ENCODE measurements at regions not wholly inside any gene's neighbourhood (a gene's known extent, or its start where the extent isn't known, plus 50 kb on each side); places are given as distances from the start of the nearest gene placed in this dataset.
"Not testable (repeated sequence)": the region's sequence is repeated elsewhere in the genome, so short reads cannot be mapped to it uniquely, and the experiment has no call there.

DNA sequence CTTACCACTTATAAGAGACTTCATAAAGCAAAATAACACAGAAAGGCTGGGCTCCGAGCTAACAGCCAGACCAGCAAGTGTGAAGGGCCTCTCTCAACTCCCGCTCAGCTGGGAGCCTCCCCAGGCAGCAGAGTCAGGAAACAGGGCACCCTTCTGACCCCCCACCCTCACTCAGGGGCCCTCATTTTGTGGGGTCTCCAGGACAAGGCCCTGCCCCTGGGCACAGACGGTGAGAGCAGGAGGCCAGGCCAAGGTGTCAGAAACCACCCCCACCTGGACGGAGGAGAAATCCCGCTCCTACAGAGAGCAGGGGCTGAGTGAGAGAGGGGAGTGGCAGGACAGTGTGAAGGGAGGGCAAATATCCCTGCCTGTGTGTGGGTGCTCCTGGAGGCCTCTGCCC, 135.8 kb upstream of the FOXD4L5 start:
- no peak for DNase-seq (ENCODE audit: low spot score)

DNA sequence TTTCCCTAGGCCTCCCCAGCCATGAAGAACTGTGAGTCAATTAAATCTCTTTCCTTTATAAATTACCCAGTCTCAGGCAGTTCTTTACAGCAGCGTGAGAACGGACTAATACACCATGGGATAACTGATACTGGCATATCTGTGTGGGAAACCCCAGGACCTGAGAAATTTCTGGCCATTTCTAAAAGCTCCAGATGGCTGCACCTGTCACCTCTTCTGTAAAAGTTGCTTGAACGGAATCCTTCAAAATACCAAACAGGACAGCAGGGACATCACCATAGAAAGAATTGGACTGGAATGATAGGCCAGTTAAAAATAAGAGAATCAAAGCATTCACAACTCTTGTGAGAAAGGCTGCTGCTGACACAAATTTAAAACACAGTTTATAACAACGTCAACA, 134.0 kb upstream of the FOXD4L5 start:
- DNase-seq (ENCODE audit: low spot score), result not testable (repeated sequence)

DNA sequence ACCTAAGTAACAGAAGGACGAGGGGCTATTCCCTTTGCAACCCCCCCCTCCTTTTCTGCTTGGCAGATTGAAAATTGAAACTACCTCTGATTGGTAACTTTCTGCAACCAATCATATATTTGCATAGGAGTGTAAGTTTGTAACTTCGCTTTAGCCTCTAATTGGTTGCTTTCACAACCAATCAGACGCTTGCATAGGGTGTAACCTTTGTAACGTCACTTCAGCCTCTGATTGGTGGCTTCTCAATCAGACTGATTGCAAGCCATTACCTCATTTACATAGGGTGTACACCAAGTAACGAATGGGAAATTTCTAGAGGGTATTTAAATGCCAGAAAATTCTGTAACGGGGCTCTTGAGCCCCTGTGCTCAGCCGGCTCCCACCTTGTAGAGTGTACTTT, 131.9 kb upstream of the FOXD4L5 start:
- DNase-seq (ENCODE audit: low spot score), result not testable (repeated sequence)

DNA sequence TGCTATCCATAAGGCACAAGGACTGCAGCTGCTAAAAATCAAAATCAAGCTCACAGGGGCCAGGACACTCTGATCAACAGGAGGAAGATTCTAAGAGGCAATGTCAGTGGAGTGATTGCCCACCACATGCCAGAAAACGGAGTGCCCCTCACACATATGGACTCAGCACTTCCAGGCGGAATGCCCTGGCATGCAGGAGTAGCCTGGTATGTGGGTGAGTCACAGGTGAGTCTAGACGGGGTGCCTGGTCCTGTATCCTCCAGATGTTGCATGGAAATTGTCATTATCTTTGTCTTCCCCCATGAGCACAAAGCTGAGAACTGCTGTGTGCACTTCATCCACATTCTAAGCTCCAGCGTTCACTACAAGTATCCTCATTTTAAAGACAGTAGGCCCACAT, 129.2 kb upstream of the FOXD4L5 start:
- not testable (repeated sequence) for DNase-seq (ENCODE audit: low spot score)

DNA sequence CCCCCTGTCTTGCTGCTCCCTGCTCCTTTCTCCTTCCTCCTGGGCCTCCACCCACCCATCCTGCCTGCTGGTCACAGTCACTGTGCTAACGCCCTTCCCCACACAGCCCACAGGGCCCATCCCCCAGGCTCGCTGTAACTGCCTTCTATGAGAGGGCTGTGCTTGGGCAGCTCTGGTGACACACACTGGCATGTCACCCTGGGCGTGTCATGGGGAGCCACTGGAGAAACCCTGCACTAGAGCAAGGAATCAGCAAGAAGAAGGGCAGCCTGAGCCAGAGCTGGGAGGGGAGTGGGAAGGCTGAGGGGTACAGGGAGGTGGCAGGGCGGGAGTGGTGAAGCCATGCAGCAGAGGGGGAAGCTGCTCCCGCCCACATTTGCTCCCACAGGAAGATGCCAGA, 128.4 kb upstream of the FOXD4L5 start:
- DNase-seq (ENCODE audit: low spot score), result not testable (repeated sequence)

DNA sequence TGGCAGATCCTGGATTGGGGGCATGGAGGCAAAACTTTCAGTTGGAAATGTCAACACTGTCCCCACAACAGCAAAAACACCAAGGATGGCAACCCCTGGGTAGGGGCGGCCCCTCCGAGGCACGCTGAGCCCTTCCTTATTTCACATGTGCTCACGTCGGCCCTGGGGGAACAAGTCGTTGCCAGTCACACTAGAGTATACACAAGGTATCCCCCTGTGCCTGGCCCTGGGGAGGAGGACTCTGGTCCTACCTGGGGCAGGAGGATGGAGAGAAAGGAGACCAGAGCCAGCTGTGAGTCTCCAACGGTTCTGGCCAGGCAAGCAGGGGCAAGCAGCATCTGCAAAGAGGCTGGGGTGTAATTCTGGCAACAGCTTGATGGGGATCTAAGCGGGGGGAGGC, 126.9 kb upstream of the FOXD4L5 start:
- DNase-seq (ENCODE audit: low spot score), result no peak

DNA sequence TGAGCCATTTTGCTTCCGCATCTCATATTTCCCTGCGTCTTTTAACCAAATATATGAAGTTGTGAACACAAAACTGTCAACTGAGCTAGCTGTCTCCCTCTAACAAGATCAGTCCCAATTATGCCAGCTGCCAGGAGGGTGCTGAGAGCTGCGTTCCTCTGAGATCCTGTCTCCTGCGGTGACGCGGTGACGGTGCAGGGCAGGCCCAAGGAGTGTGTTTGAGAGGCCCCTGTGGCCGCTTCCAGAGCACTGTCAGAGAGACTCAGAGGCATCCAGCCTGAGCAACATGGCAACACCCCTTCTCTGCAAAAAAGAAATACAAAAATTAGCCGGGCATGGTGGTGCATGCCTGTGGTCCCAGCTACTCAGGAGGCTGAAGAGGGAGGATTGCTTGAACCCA, 126.3 kb upstream of the FOXD4L5 start:
- DNase-seq (ENCODE audit: low spot score), result no peak

DNA sequence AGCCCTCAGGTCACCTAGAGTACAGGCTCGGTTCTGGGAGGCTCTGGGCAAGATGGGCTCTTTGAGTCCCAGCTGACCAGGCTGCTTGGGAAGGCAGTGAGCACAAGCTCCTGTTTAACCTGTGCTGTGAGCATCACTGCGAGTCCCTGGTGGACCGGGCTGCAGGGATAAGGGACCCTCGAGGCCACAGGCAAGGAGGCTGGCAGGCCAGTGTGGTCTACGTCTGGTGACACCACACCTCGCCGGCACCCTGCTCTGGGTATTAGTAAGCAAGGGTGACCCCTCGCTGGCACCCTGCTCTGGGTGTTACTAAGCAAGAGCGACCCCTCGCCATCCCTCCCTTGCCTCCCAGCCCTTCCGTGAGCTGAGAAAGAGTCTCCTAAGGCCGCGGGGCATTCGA, 125.9 kb upstream of the FOXD4L5 start:
- DNase-seq (ENCODE audit: low spot score), result no peak

DNA sequence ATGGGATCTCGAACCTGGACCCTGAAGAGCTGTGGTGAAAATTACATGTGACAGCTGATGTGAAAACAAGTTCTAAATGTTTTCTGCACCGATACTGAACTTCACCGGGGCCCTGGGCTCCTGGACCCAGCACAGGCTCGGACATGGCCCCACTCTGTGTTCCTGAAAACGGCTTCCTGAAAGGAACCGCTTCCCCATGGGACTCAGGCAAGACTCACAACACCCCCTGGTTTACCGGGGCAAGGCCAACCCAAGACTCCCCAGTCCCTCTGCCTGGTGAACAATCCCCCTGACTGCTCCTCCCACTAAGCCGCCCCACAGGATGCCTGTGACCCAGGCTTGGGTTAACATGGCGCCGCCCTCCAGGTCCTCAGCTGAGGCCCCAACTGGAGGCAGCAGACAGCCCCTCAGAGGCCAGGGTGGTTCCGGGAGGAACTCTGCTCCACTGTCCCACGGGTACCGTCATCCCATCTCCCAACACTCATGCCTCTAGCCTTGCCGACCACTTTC, 124.5 kb upstream of the FOXD4L5 start:
- DNase-seq (ENCODE audit: low spot score), result no peak

DNA sequence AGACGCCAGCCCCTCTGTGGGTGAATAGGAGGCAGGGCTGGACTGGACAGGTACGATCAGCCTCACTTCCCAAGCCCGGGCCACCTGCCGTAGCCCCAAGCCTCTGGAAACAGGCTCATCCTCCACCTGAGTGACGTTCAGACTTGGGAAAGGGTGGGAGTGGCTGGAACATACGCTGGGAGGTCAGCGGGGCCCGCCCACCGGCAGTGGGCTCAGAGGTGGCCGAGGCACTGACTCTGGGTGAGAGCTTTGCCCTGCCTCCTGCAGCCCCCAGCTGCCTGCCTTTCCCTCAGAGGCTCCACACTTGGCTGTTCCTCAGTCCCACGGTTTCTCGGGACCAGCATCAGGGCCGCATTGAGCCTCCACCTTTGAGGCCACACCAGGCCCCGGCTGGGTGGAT, 123.8 kb upstream of the FOXD4L5 start:
- not testable (repeated sequence) for DNase-seq (ENCODE audit: low spot score)

DNA sequence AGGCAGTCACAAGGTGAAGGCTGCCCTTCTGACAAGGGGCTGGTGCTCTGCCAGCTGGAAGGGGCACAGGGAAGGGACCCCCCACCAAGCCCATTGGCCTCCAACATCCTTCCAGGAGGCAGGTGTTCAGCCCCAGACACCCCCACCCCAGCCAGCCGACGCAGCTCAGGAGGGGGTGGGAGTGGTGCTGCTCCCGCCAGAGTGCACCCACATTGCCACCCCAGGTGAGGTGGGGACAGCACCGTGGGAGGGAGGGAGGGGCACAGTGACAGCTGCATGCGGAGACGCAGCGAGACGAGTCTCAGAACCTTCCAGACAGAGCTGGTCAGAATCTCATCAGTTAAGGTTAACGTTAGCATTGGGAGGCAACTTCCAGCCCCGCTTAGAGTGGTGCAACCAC, 121.6 kb upstream of the FOXD4L5 start:
- not testable (repeated sequence) for DNase-seq (ENCODE audit: low spot score)

DNA sequence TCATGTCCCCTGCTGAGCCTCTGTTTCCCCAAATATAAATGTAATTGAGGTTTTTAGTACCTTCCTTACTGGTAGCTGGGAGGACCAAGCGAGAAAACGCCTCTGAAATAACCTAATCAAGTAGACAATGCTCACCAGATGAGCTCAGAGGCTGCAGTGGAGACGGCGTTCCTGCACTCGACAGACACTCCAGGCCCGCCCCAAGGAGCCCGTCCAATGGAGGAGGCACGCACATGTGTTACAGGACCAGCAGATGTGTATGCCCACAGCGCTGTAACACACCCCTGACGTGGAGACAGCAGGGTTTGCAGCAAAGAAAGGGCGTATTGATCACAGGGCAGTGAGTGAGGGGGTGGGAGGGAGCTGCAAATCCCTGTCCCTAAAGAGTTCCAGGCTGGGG, 120.8 kb upstream of the FOXD4L5 start:
- DNase-seq (ENCODE audit: low spot score), result not testable (repeated sequence)

DNA sequence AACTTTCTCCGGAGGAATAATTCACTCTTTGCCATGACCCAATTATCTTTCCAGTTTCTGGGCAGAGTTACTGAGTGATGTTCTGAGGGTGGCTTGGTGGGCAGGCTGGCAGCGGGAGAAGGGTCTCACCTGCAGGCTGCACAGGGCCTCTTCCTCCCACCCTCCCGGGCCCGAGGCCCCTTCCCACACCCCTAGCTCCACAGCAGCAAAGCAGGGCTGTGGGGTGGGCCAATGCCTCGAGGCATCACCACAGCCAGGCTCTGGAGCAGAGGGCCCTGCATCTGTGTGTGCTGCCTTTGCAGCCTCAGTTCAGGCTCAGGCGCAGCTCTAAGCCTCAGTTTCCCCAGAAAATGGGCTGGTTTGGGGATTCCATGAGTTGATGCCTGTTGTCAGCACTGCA, 120.2 kb upstream of the FOXD4L5 start:
- DNase-seq (ENCODE audit: low spot score), result no peak

DNA sequence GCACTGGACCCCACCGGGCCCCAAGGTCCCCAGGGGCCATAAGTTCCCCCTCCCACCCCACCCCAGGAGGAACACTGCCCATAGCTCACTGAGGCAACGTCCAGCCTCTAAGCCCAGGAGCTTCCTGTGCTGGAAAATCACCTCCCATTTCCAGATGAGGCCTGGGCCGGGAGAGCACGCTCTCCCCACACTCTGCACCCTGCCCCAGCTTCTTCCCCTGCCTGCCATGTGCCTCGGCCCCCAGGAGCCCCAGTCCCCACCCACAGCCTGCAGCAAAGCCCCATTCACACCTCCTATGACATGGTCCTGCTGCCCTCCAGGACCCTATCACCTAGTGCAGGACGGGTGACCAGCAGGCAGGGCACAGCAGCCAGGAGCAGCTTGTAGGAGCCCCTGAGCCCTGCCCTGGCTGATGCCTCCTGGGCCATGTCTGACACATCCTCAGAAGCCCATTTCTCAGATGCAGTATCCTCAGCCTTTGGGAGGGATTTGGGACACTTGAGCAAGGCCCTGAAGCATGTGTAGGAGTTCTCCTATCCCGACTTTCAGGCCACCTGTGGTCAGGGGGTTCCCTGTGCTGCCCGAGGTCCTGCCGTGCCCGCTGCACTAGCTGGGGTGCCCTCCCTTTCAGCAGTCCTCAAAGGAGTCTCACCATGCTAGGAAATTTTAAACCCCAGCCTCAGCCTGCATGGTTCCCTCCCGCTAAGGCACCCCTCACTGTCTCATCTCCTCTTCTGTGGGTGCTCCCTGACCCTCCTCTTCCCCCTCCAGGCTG, 119.4 kb upstream of the FOXD4L5 start:
- no peak for DNase-seq (ENCODE audit: low spot score)

DNA sequence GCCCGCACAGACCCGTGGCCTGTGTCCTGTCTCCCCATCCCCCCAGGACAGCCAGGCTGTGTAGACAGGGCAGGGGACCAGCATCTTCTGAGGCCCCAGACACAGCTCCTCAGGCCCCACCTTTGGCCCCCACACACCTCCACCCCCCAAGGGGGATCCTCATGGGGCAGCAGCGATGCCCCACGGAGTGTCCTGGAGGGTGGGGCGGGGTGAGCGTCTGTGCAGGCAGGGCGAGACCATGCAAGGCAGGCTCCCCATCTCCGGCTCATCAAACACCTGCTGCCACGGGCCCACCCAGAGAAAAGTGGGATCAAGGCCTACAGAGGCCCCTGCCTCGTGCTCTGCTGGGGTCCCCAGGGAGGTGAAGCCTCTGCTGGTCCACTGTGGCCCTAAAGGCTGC, 118.7 kb upstream of the FOXD4L5 start:
- DNase-seq (ENCODE audit: low spot score), result no peak

DNA sequence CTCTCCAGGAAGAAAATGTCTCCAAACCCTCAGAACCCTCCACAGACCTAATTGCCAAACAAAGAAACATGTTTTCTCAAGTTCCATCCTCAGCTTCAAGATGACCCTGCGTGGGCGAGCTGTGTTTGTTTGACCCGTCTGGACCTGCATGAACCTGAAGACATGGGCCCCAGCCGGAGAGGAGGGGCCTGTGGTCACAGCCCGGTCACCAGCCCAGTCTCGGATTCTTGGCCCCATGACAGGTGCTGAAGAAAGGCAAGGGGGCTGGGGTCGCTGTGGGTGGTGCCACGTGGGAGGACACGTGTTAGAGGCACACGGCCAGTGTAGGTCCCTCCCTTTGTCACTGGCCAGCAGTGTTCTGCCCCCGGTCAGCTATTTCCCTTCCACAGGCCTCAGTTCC, 118.1 kb upstream of the FOXD4L5 start:
- DNase-seq (ENCODE audit: low spot score), result not testable (repeated sequence)

DNA sequence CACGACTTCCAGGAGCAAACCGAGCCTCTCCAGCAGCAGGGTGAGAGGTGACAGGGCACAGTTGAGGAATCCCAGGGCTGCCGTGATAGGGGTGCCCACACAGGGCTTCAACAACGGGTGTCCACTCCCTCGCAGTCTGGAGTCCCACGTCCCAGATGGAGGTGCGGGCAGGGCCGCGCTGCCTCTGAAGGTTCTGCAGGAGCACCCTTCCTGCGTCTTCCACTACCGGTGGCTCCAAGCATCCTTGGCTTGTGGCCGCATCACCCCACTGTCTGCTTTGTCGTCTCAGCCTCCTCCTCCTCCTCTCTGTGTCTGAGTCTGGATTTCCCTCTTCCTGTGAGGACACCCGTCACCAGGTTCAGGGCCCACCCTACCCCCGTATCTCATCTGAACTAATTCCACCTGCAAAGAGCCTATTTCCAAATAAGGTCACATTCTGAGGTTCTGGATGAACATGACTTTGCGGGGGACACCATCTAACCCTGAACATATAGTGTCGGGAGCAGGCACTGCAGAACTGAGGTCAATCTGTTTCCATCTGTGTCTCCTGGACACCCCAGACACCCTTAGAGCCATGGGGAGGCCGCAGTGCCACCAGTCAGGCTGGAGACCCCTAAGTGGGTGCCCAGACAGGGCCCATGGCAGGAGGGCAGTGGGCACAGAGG, 117.3 kb upstream of the FOXD4L5 start:
- not testable (repeated sequence) for DNase-seq (ENCODE audit: low spot score)

DNA sequence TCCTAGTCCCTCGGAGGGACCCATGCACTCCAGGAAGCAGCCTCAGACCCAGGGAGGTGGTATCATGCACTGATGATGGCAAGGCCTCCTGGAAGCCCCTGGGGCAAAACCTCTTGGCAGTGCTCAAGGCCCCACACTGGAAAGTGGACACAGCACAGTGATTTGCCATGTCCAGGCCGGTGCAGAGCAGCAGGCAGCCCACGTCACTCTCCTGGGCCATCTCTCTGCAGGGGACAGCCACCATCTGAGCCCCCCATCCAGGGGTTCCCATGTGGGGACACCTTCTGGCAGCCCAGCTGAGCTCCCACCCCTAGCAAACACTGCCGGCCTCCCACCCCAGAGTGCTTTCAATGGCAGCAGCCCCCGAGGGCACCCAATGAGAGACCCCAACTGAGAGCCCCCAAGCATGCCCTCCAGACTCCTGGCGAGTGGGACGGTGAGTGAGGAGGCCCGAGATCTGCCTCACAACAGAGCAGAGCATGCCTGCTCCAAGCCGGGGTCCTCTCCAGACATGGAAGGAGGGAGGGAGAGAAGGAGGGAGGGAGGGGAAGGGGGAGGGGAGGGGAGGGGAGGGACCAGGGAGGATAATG, 116.5 kb upstream of the FOXD4L5 start:
- not testable (repeated sequence) for DNase-seq (ENCODE audit: low spot score)

DNA sequence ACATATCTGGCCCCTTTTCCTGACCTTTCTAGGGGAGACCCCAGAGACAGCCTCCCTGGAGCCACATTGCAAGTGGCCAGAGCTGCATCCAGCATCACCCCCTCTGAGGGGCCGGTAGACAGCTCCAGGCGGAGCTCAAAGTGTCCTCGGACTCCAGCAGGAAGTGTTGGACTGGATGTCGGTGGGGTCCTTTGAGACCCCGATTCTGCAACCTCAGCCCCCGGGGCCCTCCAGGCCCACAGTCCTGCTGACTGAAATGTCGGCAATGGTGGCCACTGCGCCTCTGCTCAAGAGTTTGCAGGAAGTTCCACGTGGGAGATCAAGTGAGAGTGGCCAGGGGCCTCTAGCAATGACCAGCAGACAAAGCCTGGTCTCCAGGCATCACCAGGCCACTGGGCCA, 115.9 kb upstream of the FOXD4L5 start:
- no peak for DNase-seq (ENCODE audit: low spot score)

DNA sequence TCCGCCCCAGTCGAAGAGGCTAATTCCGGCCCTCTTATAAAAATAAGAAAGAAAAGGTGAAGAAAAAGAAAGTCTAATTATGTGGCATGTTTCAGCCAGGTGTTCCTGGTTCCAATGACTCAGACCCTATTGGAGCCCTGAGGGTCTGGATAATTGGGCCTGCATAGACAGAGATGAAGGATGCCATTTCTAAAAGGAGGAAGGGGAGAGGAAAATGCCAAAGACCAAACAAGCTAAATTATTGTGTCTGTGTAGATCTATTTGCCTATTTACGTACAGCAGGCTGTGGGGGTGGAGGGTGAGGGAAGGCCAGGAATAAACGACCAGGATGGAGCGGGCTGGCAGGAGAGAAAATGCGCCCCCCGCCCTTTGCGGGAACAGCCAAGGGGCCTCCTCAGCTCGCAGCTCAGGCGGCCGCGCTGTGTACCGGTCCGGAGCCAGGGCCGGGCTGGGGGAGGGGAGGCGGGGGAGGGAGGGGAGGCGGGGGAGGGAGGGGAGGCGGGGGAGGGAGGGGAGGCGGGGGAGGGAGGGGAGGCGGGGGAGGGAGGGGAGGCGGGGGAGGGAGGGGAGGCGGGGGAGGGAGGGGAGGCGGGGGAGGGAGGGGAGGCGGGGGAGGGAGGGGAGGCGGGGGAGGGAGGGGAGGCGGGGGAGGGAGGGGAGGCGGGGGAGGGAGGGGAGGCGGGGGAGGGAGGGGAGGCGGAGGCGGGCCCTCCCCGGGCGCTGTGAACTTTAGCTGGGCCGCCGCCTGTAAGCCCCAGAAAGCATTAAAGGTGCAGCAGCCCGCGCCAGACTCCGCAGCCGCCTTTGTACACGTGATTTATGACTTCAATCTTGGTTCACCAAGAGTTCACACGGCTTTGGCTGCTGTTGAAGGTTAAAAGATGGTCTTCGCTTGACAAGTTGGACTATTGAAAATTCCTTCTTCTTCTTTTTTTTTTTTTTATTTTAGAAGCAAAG, 113.0 kb upstream of the FOXD4L5 start:
- not testable (repeated sequence) for DNase-seq (ENCODE audit: low spot score)

DNA sequence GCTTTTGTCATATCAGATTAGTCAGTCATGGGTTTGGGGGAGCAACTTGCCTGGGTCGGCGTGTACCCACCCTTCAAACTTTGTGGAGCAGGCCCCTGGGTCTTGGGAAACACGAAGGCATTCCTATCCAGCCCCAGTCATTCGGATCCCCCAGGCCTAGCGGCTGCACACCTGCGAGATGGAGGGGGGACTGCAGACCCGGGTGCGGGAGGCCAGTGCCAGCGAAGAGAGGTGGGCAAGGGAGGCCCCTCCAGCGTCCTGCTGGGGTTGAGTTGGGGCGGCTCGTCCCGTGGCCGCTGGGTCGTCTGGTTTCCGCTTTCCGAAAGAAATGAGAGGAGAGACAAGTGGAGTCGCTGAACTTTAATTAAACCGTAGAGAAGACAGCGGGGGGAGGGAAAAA, 112.2 kb upstream of the FOXD4L5 start:
- DNase-seq (ENCODE audit: low spot score), result not testable (repeated sequence)

DNA sequence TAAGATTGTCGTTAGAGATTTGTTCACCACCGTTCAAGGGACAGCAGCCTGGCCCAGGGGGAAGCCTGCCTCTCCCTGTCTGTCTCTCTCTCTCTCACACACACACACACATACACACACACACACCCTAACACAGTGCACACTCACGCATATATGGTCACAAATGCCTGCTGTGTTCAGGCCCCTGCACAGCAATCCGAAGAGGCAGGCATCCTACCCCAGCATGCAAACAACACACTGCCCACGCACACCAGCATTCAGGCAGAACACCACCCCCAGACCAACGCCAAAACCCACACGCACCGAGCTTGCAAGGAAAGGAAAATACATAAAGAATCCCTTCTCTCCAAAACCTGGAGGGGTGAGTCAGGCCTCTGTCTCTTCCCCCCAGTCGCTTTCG, 111.6 kb upstream of the FOXD4L5 start:
- not testable (repeated sequence) for DNase-seq (ENCODE audit: low spot score)

Data from umbilical cord (tissue), 1 donor.